HG02870 (cell line): ENCODE measurements at regions not wholly inside any gene's neighbourhood (a gene's known extent, or its start where the extent isn't known, plus 50 kb on each side); places are given as distances from the start of the nearest gene placed in this dataset.
"Not testable (repeated sequence)": the region's sequence is repeated elsewhere in the genome, so short reads cannot be mapped to it uniquely, and the experiment has no call there.

Source experiments
- ATAC-seq: cut with Tn5 transposase; IDR thresholded peaks from one replicate; pipeline ENCODE4 v1.9.1; 2021; ENCODE audit warnings: mild to moderate bottlenecking, moderate library complexity; ENCODE audit not compliant: unreplicated experiment

DNA sequence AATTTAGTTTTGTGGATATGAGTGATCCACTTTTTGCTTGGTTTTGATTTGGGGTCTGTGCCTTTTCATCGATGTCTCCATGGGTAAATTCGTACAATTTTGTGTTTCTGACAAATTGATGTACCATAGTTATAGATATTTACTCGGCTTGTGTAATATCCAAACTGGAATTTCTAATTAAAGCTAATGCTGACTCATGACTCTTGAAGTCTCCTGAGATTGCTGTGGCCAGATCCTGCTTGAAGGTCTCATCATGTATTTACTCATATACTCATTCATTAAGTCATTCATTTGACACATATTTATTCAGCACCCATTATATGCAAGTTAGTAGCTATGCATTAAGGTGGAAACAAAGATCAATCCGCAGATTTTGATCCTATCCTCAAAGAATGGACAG, 423.2 kb downstream of the RWDD3 start:
- no peak for ATAC-seq

DNA sequence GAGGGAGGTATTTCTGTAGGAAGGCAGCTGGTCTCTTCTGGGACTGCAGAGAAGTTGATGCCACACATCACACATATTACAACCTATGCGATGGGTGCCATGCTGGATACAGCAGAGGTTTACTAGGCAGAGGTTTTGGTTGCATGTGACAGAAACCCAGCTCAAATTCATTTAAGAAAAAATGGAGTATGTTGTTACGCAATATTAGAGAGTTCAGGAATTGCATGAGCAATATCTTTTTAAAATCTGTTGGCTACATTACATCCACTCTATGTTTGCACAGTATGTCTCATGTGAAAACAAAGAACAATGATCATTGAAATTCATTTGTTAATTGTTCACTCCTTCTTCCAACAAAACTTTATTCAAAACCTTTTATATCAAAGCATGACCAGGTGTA, 425.2 kb downstream of the RWDD3 start:
- ATAC-seq: no peak

DNA sequence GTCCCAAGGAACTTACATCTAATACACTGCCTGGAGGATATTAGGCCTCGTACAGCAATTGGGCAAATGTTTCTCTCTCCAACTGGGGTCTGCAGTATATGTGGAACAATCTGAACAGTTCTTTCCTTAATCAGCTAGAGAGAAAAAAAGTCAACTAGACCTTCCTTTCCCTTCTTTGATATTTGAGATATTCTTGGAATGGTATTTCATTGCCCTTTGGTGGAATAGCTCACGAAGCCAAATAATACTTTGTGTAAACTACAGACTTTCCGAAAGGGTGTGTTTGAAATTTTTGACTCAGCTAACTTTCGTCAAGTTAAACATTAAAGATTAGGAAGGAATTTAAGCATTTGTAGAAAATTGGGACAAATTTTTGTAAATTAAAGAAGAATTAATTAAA, 425.6 kb downstream of the RWDD3 start:
- ATAC-seq: no peak

DNA sequence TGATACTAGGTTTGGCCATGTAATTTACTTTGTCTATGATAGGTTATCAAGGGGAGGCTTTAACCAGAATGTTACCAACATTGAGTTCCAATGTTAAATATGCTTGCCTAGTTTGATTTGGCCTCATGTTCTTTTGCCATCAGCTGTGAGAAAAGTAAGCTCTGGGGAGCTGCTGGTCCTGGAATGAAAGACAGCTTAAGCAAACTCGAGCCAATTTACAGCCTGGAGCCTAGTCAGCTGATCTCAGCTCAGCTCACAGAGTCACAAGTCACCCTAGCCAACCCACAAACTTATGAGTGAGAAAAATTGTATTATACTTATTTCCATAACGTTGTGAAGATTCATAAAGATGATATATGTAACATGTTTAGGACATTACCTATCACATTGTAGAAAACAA, 426.7 kb downstream of the RWDD3 start:
- ATAC-seq: no peak

DNA sequence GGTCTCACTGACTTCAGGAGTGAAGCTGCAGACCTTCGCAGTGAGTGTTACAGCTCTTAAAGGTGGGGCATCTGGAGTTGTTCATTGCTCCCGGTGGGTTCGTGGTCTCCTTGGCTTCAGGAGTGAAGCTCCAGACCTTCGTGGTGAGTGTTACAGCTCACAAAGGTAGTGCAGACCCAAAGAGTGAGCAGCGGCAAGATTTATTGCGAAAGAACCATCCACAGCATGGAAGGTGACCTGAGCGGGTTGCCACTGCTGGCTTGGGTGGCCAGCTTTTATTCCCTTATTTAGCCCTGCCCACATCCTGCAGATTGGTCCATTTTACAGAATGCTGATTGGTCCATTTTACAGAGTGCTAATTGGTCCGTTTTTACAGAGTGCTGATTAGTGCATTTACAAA, 429.5 kb downstream of the RWDD3 start:
- ATAC-seq: not testable (repeated sequence)

DNA sequence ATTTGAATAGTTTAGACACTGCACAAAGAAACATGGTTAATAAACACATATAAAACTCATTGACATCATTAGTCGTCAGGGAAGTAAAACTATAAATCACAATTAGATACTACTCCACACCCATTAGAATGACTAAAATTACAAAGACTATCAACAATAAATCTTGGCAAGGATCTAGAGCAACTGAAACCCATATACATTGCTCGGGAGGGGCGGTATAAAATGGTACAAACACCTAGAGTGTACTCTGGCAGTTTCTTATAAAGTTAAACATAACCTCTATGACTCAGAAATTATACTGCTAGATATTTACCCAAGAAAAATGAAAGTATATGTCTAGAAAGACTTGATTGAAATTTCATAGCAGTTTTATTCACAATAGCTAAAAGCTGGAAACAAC, 434.2 kb downstream of the RWDD3 start:
- ATAC-seq: no peak

DNA sequence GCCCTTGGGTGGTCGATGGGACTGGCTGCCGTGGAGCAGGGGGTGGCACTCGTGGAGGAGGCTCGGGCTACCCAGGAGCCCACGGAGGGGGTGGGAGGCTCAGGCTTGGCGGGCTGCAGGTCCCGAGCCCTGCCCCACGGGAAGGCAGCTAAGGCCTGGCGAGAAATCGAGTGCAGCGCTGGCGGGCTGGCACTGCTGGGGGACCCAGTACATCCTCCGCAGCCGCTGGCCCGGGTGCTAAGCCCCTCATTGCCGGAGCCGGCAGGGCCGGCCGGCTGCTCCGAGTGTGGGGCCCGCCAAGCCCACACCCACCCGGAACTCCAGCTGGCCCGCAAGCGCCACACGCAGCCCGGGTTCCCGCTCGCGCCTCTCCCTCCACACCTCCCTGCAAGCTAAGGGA, 435.6 kb downstream of the RWDD3 start:
- ATAC-seq: not testable (repeated sequence)

DNA sequence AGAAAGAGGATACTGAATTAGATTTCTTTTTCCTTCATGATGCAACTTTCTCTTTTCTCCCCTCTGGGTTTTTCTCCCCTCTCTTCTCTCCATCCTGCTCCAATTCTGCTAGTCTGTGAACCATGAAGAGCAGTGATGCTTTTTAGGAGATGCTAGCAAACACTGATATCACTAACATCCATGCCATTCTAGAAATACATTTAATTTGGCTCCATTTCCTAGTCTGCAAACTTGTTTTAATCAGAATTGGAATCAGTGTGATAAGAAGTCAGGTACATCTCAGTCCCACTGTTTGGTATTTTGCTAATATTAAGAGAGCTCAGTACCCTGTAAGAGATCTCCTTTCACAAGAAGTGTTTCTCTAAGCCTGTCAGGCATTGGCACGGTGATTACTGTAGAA, 437.1 kb downstream of the RWDD3 start:
- ATAC-seq: no peak

DNA sequence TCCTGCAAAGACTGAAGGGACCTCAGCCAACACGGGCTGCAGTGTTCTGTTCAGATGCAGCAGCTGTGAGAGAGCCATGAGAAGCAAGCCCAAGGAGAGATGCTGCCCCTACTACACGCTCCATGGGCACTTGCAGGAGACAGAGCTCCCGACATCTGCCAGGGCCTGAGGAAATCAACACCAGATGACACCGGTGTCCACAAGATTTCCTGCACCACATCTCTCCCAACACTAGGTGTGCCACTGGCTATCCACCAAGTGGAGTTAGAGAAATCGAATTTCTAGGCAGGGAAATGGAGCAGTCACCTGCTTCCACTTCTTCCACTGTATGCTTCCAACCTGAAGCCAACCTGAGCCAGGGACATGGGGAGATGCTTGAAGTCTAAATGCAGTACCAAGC, 445.3 kb downstream of the RWDD3 start:
- ATAC-seq: no peak

DNA sequence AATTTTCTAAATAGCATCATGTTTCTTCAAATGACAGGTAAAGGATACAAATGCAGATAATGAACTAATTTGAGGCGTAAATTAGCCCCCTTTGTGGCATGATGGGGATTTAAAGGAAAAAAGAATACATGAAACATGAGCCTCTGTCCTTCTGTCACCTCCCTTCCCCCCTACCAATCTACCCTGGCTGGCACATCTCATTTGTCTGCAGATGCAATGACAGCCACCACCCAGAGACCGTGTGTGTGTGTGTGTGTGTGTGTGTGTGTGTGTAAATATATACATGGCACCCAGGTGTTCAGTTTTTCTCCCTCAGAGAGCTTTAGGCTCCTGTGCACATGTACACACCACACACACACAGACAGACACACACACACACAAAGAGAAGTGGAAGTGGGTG, 451.1 kb downstream of the RWDD3 start:
- ATAC-seq: no peak

DNA sequence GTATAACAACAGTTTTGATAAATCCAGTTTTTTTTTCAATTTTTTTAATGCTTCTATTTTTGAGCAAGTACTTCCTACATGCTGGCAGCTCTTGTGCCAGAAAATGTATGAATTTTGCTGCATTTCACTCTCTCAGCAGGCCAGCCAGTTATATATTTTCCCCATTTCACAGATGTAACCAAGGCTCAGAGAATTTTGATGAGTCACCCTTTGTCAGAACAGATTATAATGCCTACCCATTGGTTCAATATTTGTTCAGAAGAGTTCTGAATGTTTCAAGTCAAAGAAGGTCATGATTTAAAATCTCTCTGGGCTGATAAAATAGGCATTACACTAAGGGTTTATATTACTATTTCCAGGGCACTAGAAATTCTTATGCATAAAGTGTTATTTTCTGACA, 452.2 kb downstream of the RWDD3 start:
- ATAC-seq: no peak

DNA sequence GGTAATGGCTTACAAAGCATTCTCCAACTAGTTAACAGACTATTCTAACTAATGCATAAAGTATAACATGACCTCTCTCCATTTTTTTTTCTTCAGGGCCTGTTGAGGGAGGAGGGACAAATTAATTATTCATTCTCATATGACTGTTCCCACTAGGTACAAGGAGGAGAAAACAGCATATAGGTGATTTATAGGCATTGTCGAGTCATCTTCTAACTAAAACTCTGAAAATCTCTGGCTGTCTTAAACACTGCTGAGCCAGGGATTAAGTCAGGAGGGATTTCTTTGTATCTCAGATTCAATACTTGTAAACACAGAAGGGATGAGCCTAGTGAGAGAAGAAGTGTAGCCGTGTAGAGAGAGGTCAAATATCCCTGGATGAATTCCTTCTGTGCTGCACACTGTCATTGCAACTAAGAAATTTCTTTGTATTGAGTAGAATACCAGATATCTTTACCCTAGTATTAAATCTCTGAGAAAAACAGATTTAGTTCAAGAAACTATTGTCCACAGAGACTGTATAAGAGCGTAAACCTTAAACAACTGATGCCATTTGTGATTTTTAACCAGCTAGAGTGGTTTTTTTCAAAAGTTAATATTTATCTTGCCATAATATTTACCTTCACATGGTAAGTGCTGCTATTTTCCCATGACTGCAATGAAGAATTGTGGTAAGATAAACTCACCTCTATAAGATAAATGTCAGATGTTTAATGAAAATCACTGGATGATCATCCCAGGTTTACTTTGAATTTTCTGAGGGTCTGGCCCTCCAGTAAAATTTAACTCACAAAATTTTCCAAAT, 465.3 kb downstream of the RWDD3 start:
- no peak for ATAC-seq

DNA sequence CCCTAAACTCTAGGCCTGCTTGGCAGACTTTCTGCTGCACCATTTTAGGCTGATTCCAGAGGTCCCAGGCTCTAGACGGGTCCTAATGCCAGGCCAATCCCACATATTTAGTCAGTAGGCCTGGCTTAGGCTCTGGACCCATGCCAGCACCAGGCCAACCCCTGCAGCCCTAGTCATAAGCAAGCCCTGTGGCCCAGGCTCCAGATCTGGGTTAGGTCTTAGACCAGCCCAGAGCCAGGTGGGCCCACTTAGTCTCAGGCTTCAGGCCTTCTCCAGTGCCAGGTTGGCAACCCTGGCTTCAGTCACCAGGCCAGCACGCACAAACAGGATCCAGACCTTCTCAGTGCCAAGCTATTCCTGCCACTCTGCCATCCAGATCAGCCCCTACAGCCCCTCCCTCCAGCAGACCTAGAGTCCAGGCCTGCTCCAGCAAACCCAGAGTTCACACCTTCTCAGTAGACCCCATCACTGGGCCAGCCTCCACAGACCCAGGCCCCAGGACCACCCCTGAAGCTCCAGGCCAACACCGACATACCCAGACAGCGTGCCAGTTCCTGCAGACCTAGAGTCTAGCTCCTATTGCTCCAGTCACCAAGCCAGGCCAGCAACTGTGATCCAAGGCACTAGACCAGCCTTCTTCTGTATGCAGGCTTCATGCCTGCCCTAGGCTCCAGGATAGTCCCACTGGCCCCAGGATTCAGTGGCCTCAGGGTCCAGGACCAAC, 467.6 kb downstream of the RWDD3 start:
- ATAC-seq: no peak

DNA sequence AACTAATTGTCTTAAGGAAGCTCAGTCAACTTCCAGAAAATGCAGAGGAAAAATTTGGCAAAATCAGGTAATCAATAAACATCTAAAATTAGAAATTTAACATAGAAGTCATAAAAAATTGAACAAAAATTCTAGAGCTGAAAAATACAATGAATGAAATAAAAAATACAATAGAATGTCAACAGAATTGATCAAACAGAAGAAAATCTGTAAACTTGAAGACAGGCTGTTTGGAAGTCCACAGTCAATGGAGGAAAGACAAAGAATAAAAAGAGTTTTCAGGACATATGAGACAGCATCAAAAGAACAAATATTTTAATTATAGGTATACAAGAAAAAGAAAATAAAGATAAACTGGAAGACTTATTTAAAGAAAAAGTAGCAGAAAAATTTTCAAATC, 469.0 kb downstream of the RWDD3 start:
- ATAC-seq: no peak

DNA sequence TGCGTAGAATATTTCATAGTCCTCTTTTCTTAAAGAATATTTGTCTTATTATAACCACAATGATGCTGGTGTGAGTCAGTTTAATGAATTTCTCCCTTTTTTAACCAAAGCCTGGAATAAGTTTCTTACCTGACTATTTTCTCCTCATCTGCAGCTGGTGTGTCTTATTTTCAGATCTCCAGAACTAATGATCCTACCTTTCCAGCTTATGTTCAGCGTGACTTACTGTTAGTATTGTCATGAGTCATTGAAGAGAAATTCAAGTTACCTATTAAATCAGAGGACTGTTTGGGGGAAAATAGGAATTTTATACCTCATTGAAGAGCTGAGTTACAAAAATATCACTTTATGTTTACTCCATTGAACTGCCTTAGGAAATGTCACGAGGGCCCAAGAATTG, 482.1 kb downstream of the RWDD3 start:
- no peak for ATAC-seq

DNA sequence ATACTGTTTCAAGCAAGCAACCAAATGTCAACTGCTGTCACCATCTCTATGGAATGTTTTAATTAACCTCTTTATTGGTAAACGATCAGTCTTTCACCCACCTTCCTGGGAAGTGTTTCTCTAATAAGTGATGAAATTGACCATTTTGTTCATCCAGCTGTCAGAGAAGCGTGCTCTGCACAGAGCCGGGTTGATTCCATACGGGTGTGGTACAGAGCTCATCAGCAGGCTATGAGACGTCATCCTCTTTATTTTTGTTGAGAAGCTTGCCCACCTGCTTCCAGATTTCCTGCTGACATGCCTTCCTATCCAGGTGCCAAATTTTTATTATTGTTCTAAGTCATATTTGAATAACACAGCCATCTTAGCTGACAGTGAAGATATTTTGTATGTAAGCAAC, 482.5 kb downstream of the RWDD3 start:
- no peak for ATAC-seq

DNA sequence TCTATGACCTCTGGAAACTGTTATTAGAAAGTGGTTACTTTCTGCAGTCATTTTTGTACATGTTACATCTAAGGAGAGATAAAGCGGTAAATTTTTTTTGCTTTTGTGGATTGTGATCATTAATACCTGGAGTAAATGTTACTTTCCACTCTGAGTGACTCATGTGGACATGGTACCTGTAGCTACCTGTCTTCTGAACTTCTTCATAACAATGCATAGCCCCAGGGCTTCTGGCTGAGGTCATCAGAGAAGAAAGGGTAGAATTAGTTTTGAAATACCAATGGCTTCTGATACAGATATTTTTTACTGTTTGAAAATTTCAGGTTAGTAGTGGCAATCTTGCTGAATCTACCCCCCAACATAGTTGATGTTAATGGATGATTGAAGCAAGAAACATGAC, 489.3 kb downstream of the RWDD3 start:
- no peak for ATAC-seq

DNA sequence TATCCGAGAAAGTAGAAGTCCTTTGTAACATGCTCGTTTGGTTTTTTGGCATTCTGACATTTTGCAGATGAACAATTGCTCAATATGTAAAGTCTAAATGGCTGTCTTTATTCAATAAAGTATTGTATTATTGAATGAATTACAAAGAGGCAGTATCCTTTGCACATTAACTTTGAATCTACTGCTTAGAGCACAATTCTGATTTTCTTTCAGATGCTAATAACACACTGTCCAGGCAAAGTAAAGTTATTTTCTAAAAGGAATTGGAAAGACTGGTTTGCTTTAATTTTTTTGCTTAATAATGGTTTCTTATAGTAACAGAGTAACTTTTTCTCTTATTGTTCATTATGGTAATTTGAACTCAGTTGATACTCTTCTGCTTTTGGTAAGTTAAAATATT, 494.8 kb downstream of the RWDD3 start:
- no peak for ATAC-seq

DNA sequence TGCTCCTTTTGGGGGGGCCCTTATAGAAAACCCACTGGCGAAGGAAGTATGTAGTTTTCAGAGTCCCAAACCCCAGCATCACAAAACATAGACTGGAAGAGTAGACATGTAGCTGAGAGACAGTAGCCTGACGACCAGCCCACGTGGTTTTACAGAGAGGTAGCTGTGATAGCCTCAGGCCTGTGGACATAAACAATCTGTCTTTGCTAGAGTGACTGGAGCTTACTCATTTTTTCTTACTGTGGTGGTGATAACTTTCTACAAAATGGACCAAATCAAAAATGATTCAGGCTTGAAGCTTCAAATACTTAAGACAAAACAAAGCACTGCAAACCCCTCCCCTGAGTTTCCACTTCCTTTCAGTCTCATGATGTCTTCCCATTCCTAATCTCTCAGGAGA, 497.0 kb downstream of the RWDD3 start:
- no peak for ATAC-seq

DNA sequence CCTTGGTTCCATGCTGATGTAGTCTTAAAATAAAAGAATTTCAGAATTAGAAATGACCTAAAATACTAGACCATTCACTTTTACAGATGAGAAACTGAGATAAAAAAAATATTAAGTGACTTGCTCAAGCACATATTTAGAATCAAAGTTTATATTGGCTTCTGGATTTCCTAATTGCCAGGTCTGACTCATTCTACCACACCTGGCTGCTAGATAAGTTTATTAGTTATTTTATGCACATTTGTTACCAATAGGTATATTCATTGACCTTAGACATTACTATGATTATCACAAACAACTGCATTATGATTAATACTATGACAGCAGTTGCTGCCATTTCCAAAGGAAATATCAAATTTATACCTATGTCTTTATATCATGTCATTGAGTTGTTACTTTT, 497.5 kb downstream of the RWDD3 start:
- ATAC-seq: no peak

DNA sequence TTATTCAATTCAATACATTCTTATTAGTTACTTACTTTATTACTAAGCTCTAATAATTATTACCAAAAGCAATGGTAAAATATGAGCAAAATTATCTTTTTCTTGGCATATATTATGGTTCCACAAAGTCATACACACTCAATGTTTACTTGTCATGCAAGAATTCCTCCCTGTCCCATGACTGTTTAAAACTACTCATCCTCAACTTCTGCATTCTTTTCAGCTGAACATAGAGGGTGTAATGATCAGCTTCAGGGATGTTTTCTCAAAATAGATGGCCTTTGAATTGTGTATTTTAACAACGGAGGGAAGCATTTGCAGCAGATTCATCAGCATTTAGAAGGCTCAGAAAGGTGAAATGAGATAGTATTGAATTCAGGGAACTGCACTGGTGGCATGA, 499.0 kb downstream of the RWDD3 start:
- ATAC-seq: no peak

DNA sequence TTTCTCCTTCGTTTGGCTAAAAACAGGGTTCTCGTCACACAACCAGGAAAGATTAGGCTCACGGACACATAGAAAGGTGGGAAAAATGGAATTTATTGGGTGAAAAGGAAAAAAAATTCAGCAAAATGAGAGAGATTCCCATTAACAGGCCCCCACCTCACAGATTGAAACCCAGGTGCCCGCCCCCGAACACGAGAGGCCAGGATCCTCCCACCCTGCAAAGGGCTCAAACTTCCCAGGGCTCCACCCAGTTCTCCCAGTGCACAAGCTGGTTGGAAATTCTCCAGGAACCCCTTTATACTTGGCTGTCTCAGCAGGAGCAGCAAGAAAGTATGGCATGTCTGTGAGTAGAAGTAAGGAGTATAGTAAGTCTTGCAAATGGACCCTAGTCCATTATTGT, 499.7 kb downstream of the RWDD3 start:
- ATAC-seq: no peak

DNA sequence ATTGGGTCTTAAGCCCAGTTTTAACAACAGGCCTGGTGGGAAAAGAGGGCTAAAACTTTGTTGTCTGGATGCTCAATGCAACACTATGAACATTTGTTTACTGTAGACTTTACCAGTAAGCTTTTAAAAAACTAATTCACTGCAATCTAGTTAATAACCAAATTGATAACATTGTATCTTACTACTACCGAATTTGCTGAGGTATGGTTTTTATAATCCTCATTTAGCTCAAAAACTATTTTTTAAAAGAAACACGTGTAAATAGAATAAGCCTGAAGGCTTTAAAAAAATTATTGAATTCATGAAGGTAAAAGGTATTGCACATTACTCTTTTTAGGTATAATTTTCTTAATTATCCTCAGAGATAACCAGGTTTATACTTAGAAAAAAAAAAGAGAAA, 500.6 kb downstream of the RWDD3 start:
- ATAC-seq: no peak
